Subcutaneous abdominal adipose tissue (tissue), 5 donors: ENCODE measurements at regions not wholly inside any gene's neighbourhood (a gene's known extent, or its start where the extent isn't known, plus 50 kb on each side); places are given as distances from the start of the nearest gene placed in this dataset.

Source experiments
- H3K27ac ChIP-seq: one replicate; pipeline ENCODE4 v1.7.0; 2013; ENCODE audit warnings: low read depth, mild to moderate bottlenecking, inconsistent platforms, low read length, moderate library complexity
- H3K27me3 ChIP-seq, 5 donors: one replicate each; pipeline ENCODE4 v1.7.0; 2013; ENCODE audit warnings: low read length in 5 of 5, inconsistent platforms in 1 of 5; ENCODE audit not compliant: control insufficient read depth in 5 of 5, insufficient read depth in 4 of 5
- H3K36me3 ChIP-seq, 5 donors: one replicate each; pipeline ENCODE4 v1.7.0; 2013; ENCODE audit warnings: low read length in 5 of 5; ENCODE audit not compliant: control insufficient read depth in 5 of 5, insufficient read depth in 5 of 5
- H3K4me1 ChIP-seq, 5 donors: one replicate each; pipeline ENCODE4 v1.7.0; 2013; ENCODE audit warnings: low read length in 5 of 5, mild to moderate bottlenecking in 3 of 5, moderate library complexity in 1 of 5; ENCODE audit not compliant: control insufficient read depth in 5 of 5, insufficient read depth in 5 of 5
- H3K4me3 ChIP-seq, 5 donors: one replicate each; pipeline ENCODE4 v1.7.0; 2013; ENCODE audit warnings: low read length in 5 of 5, low read depth in 1 of 5
- H3K9ac ChIP-seq, 5 donors: one replicate each; pipeline ENCODE4 v1.7.0; 2013; ENCODE audit warnings: low read length in 5 of 5, mild to moderate bottlenecking in 4 of 5, moderate library complexity in 3 of 5
- H3K9me3 ChIP-seq, 5 donors: one replicate each; pipeline ENCODE4 v1.7.0; 2013; ENCODE audit warnings: low read length in 5 of 5; ENCODE audit not compliant: control insufficient read depth in 5 of 5
- donor health status: healthy.
- donor health status: healthy.
- donor health status: healthy.
- donor health status: healthy.
- donor health status: healthy.

- no peak overlapping the region for H3K27ac ChIP-seq
- H3K4me3 ChIP-seq = no peak overlapping the region
- no peaks in the 10 kb centered on the region for H3K4me1 ChIP-seq
- H3K27me3 ChIP-seq = peaks cover 2 to 23% (median 15%) of the 10 kb centered on the region in 5 donors
- no peaks in the 10 kb centered on the region for H3K36me3 ChIP-seq
- no peaks in the 10 kb centered on the region for H3K9me3 ChIP-seq
- no peak overlapping the region for H3K9ac ChIP-seq
These were observed 142.0 kb upstream of the IGSF21 start for GRCh38 chr1:17965515-17966100.

- peaks cover 2 to 24% (median 16%) of the 10 kb centered on the region in 5 donors for H3K27me3 ChIP-seq
- H3K36me3 ChIP-seq = no peaks in the 10 kb centered on the region
- no peak overlapping the region for H3K9ac ChIP-seq
- no peak overlapping the region for H3K4me3 ChIP-seq
- H3K4me1 ChIP-seq = no peaks in the 10 kb centered on the region
- H3K9me3 ChIP-seq = no peaks in the 10 kb centered on the region
- no peak overlapping the region for H3K27ac ChIP-seq
These were observed 141.3 kb upstream of the IGSF21 start for GRCh38 chr1:17966341-17966740.

- H3K27me3 ChIP-seq = peaks cover 2 to 14% (median 11%) of the 10 kb centered on the region in 5 donors
- no peaks in the 10 kb centered on the region for H3K36me3 ChIP-seq
- H3K9me3 ChIP-seq = no peaks in the 10 kb centered on the region
- H3K9ac ChIP-seq = no peak overlapping the region
- no peak overlapping the region for H3K27ac ChIP-seq
- H3K4me3 ChIP-seq = no peak overlapping the region
- no peaks in the 10 kb centered on the region for H3K4me1 ChIP-seq
These were observed 139.9 kb upstream of the IGSF21 start for GRCh38 chr1:17967623-17968255.

GRCh38 chr1:17970757-17971156 is 136.8 kb upstream of the IGSF21 start:
- peaks cover 15 to 24% (median 17%) of the 10 kb centered on the region in 5 donors for H3K27me3 ChIP-seq
- H3K9me3 ChIP-seq = no peaks in the 10 kb centered on the region
- H3K36me3 ChIP-seq = no peaks in the 10 kb centered on the region
- no peak overlapping the region for H3K9ac ChIP-seq
- no peak overlapping the region for H3K4me3 ChIP-seq
- H3K4me1 ChIP-seq = no peaks in the 10 kb centered on the region
- no peak overlapping the region for H3K27ac ChIP-seq

GRCh38 chr1:17973694-17974093 is 133.9 kb upstream of the IGSF21 start:
- peaks cover 14 to 31% (median 20%) of the 10 kb centered on the region in 5 donors for H3K27me3 ChIP-seq
- no peak overlapping the region for H3K4me3 ChIP-seq
- no peak overlapping the region for H3K27ac ChIP-seq
- no peaks in the 10 kb centered on the region for H3K9me3 ChIP-seq
- no peak overlapping the region for H3K9ac ChIP-seq
- no peaks in the 10 kb centered on the region for H3K4me1 ChIP-seq
- H3K36me3 ChIP-seq = no peaks in the 10 kb centered on the region

GRCh38 chr1:17976854-17977253 is 130.7 kb upstream of the IGSF21 start:
- no peak overlapping the region for H3K4me3 ChIP-seq
- H3K9me3 ChIP-seq = no peaks in the 10 kb centered on the region
- H3K27ac ChIP-seq = no peak overlapping the region
- no peak overlapping the region for H3K9ac ChIP-seq
- H3K27me3 ChIP-seq = peaks cover 17 to 35% (median 22%) of the 10 kb centered on the region in 5 donors
- no peaks in the 10 kb centered on the region for H3K36me3 ChIP-seq
- H3K4me1 ChIP-seq = no peaks in the 10 kb centered on the region

- H3K9ac ChIP-seq = no peak overlapping the region
- H3K27ac ChIP-seq = no peak overlapping the region
- H3K36me3 ChIP-seq = no peaks in the 10 kb centered on the region
- no peaks in the 10 kb centered on the region for H3K4me1 ChIP-seq
- peaks cover 13 to 35% (median 22%) of the 10 kb centered on the region in 5 donors for H3K27me3 ChIP-seq
- H3K4me3 ChIP-seq = no peak overlapping the region
- H3K9me3 ChIP-seq = no peaks in the 10 kb centered on the region
These were observed 129.6 kb upstream of the IGSF21 start for GRCh38 chr1:17978016-17978415.

GRCh38 chr1:17979815-17980214 is 127.8 kb upstream of the IGSF21 start:
- H3K4me1 ChIP-seq = no peaks in the 10 kb centered on the region
- no peaks in the 10 kb centered on the region for H3K36me3 ChIP-seq
- H3K9ac ChIP-seq = no peak overlapping the region
- H3K27me3 ChIP-seq = peaks cover 11 to 38% (median 22%) of the 10 kb centered on the region in 5 donors
- no peak overlapping the region for H3K27ac ChIP-seq
- H3K9me3 ChIP-seq = no peaks in the 10 kb centered on the region
- H3K4me3 ChIP-seq = no peak overlapping the region

- H3K27me3 ChIP-seq = peaks cover 8 to 30% (median 25%) of the 10 kb centered on the region in 5 donors
- peaks cover 0 to 7% (median 5%) of the 10 kb centered on the region in 5 donors for H3K9me3 ChIP-seq
- no peaks in the 10 kb centered on the region for H3K36me3 ChIP-seq
- no peak overlapping the region for H3K27ac ChIP-seq
- no peaks in the 10 kb centered on the region for H3K4me1 ChIP-seq
- no peak overlapping the region for H3K4me3 ChIP-seq
- H3K9ac ChIP-seq = no peak overlapping the region
These were observed 125.4 kb upstream of the IGSF21 start for GRCh38 chr1:17982197-17982596.

- Histone ChIP-seq H3K4me1 (no peaks in the 10 kb centered on the region), H3K9ac (no peak overlapping the region), H3K36me3 (no peaks in the 10 kb centered on the region), H3K4me3 (no peak overlapping the region), H3K27ac (no peak overlapping the region), H3K9me3 (peaks cover 0 to 7% (median 5%) of the 10 kb centered on the region in 5 donors), H3K27me3 (peaks cover 4 to 30% (median 18%) of the 10 kb centered on the region in 5 donors)
These were observed 123.0 kb upstream of the IGSF21 start for GRCh38 chr1:17984583-17984982.
